Coronary artery (tissue), 2 donors: ENCODE measurements at regions not wholly inside any gene's neighbourhood (a gene's known extent, or its start where the extent isn't known, plus 50 kb on each side); places are given as distances from the start of the nearest gene placed in this dataset.

ENCODE experiments used
- DNase-seq: peaks from one replicate; pipeline ENCODE4 v3.0.0-alpha.2; 2017; ENCODE audit warnings: low spot score
- H3K27ac ChIP-seq, 2 donors: fragments of 200-600 bp; sonication (generic); one replicate each; pipeline ENCODE4 v1.5.1; 2016 to 2019
- H3K4me3 ChIP-seq: fragments of 200-600 bp; sonication (generic); 2 replicates; pipeline ENCODE4 v1.5.1; 2016; ENCODE audit warnings: mild to moderate bottlenecking, moderate library complexity
- CTCF ChIP-seq: fragments of 200-600 bp; sonication (generic); IDR thresholded peaks from one replicate; pipeline ENCODE4 v1.5.1; 2019; ENCODE audit warnings: antibody characterized with exemption

GRCh38 chr3:147960786-147961185 lies 551.6 kb downstream of the ZIC1 start:
- no peak overlapping the region for H3K4me3 ChIP-seq
- DNase-seq: no peak
- TF ChIP-seq CTCF: no peak
- no peak overlapping the region for H3K27ac ChIP-seq

GRCh38 chr3:147962408-147963164 lies 553.4 kb downstream of the ZIC1 start:
- TF ChIP-seq CTCF: no peak
- no peak for DNase-seq
- H3K27ac ChIP-seq: no peak overlapping the region
- H3K4me3 ChIP-seq: no peak overlapping the region

GRCh38 chr3:147963711-147964110 lies 554.5 kb downstream of the ZIC1 start:
- TF ChIP-seq CTCF: no peak
- DNase-seq: no peak
- H3K4me3 ChIP-seq: no peak overlapping the region
- no peak overlapping the region for H3K27ac ChIP-seq

GRCh38 chr3:147975165-147975564 lies 566.0 kb downstream of the ZIC1 start:
- Histone ChIP-seq H3K27ac (no peak overlapping the region), H3K4me3 (no peak overlapping the region)
- TF ChIP-seq CTCF: no peak
- no peak for DNase-seq

- no peak for DNase-seq
- H3K27ac ChIP-seq: no peak overlapping the region
- H3K4me3 ChIP-seq: no peak overlapping the region
- no peak for TF ChIP-seq CTCF
Observed at GRCh38 chr3:147977001-147977400, 567.8 kb downstream of the ZIC1 start.

GRCh38 chr3:147987549-147987948 lies 578.4 kb downstream of the ZIC1 start:
- no peak for TF ChIP-seq CTCF
- no peak overlapping the region for H3K4me3 ChIP-seq
- no peak for DNase-seq
- no peak overlapping the region for H3K27ac ChIP-seq

- TF ChIP-seq CTCF: no peak
- no peak for DNase-seq
- Histone ChIP-seq H3K27ac (no peak overlapping the region), H3K4me3 (no peak overlapping the region)
Observed at GRCh38 chr3:147989344-147989743, 580.2 kb downstream of the ZIC1 start.
